ENCODE measurements at regions not wholly inside any gene's neighbourhood (a gene's known extent, or its start where the extent isn't known, plus 50 kb on each side); places are given as distances from the start of the nearest gene placed in this dataset.

DNA sequence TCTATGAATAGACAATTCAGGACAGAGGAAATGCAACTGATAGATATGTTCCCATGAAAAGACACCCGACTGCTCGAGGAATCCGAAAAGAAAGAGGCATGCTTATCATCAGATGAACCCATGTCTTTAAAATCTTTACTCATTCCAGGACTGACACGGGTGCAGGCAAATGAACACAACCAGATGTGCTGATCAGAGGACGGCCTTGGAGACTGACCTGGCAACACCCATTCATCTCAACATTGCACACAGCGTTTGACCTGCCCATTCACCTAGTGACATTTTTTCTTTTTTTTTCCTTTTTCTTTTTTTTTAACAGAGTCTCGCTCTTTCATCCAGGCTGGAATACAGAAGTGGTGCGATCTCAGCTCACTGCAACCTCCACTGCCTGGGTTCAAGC is 377.5 kb downstream of the EIPR1 start:
- no peaks in the 10 kb centered on the region for H3K36me3 ChIP-seq (ENCODE audit: low read depth)
- H3K4me3 ChIP-seq (ENCODE audit: severe bottlenecking): no peak overlapping the region
- TF ChIP-seq CTCF (IDR thresholded peaks at IDR 0.05; ENCODE audit: poor library complexity, severe bottlenecking): no peak
- ATAC-seq (ENCODE audit: low read depth) (no peak), DNase-seq (ENCODE audit: low spot score) (no peak)
- no peaks in the 10 kb centered on the region for H3K4me1 ChIP-seq (ENCODE audit: insufficient read depth, poor library complexity, severe bottlenecking)
- H3K27ac ChIP-seq (ENCODE audit: poor library complexity, severe bottlenecking): no peak overlapping the region
- no peaks in the 10 kb centered on the region for H3K9me3 ChIP-seq (ENCODE audit: severe bottlenecking)
- no peaks in the 10 kb centered on the region for H3K27me3 ChIP-seq (ENCODE audit: insufficient read depth, poor library complexity, severe bottlenecking)

DNA sequence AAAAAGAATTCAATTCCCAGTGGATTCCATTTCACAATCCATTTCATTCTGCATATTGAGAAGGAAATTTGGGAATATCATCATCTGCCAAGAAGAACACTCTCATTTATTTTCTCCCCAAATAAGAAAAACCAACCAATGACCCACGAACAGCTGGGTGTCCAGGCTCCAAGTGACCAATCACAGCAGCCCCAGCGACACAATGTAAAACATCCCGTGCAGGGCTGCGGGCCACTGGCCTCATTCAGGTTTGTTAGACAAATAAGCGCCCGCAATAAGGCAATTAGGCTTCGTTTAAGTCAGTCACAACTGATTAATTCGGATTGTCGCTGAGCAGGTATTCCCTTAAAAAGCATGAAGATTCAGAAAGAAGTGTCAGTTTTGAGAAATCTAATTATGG is 378.6 kb downstream of the EIPR1 start:
- no peaks in the 10 kb centered on the region for H3K4me1 ChIP-seq (ENCODE audit: insufficient read depth, poor library complexity, severe bottlenecking)
- DNase-seq (ENCODE audit: low spot score) (no peak), ATAC-seq (ENCODE audit: low read depth) (no peak)
- no peaks in the 10 kb centered on the region for H3K27me3 ChIP-seq (ENCODE audit: insufficient read depth, poor library complexity, severe bottlenecking)
- H3K27ac ChIP-seq (ENCODE audit: poor library complexity, severe bottlenecking): no peak overlapping the region
- H3K36me3 ChIP-seq (ENCODE audit: low read depth): no peaks in the 10 kb centered on the region
- no peak for TF ChIP-seq CTCF (IDR thresholded peaks at IDR 0.05; ENCODE audit: poor library complexity, severe bottlenecking)
- H3K4me3 ChIP-seq (ENCODE audit: severe bottlenecking): no peak overlapping the region
- no peaks in the 10 kb centered on the region for H3K9me3 ChIP-seq (ENCODE audit: severe bottlenecking)

DNA sequence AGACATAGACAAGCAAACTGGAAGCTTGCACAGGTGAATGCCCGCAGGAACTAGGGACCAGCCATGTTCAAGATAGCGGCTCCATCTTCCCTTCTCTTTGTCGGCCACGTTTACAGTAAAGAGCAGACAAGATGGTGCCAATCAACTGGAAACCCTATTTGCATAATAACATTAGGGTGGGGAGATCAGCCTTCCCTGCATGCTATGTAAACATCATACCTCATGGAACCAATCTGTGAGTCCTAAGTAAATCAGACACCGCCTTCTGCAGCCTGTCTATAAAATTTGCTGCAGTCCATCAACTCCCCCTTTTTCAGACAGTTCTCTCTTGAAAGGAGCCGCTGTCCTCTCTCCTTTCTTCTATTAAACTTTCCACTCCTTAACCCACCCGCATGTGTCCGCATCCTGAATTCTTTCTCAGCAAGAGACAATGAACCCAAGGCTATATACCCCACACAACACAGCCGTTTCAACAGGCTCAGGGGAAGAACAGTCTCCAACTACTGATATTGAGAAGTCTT is 384.4 kb downstream of the EIPR1 start:
- no peak for DNase-seq (ENCODE audit: low spot score)
- Histone ChIP-seq H3K9me3 (ENCODE audit: severe bottlenecking) (no peaks in the 10 kb centered on the region), H3K36me3 (ENCODE audit: low read depth) (no peaks in the 10 kb centered on the region), H3K4me1 (ENCODE audit: insufficient read depth, poor library complexity, severe bottlenecking) (no peaks in the 10 kb centered on the region), H3K27ac (ENCODE audit: poor library complexity, severe bottlenecking) (no peak overlapping the region), H3K4me3 (ENCODE audit: severe bottlenecking) (no peak overlapping the region), H3K27me3 (ENCODE audit: insufficient read depth, poor library complexity, severe bottlenecking) (no peaks in the 10 kb centered on the region)
- ATAC-seq (ENCODE audit: low read depth): no peak
- TF ChIP-seq CTCF (IDR thresholded peaks at IDR 0.05; ENCODE audit: poor library complexity, severe bottlenecking): no peak

DNA sequence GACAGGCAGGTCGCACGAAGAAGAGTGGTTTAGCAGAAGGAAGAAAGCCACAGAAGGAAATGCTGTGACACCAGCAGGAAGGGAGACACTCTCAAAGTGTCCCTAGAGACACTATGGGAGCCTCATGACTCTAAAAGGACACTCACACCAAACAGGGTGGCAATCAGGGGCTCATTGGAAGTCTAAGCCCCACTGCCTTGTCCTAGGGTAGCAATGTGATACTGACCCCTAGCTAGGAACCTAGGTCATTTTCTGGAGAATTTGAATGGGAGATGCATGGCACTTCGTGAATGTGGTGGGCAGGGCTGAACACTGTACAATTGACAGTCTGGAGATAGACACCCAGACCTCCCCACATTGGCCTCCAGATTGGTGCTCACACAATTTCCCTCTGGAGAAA is 385.0 kb downstream of the EIPR1 start:
- Histone ChIP-seq H3K4me1 (ENCODE audit: insufficient read depth, poor library complexity, severe bottlenecking) (no peaks in the 10 kb centered on the region), H3K27ac (ENCODE audit: poor library complexity, severe bottlenecking) (no peak overlapping the region), H3K4me3 (ENCODE audit: severe bottlenecking) (no peak overlapping the region), H3K27me3 (ENCODE audit: insufficient read depth, poor library complexity, severe bottlenecking) (no peaks in the 10 kb centered on the region), H3K36me3 (ENCODE audit: low read depth) (no peaks in the 10 kb centered on the region), H3K9me3 (ENCODE audit: severe bottlenecking) (no peaks in the 10 kb centered on the region)
- DNase-seq (ENCODE audit: low spot score) (no peak), ATAC-seq (ENCODE audit: low read depth) (no peak)
- no peak for TF ChIP-seq CTCF (IDR thresholded peaks at IDR 0.05; ENCODE audit: poor library complexity, severe bottlenecking)

DNA sequence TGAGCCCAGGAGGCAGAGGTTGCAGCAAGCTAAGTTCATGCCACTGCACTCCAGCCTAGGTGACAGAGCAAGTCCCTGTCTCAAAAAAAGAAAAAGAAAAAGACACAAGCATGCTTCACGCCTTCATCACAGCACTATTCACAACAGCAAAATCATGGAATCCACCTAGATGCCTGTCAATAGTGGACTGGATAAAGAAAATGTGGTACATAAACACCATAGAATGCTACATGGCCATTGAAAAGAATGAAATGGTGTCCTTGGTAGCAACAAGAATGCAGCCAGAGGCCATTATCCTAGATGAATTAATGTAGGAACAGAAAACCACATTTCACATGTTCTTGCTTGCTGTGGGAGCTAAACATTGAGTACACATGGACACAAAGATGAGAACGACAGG is 392.6 kb downstream of the EIPR1 start:
- H3K36me3 ChIP-seq (ENCODE audit: low read depth): no peaks in the 10 kb centered on the region
- no peaks in the 10 kb centered on the region for H3K4me1 ChIP-seq (ENCODE audit: insufficient read depth, poor library complexity, severe bottlenecking)
- no peak overlapping the region for H3K27ac ChIP-seq (ENCODE audit: poor library complexity, severe bottlenecking)
- H3K4me3 ChIP-seq (ENCODE audit: severe bottlenecking): no peak overlapping the region
- ATAC-seq (ENCODE audit: low read depth) (no peak), DNase-seq (ENCODE audit: low spot score) (no peak)
- TF ChIP-seq CTCF (IDR thresholded peaks at IDR 0.05; ENCODE audit: poor library complexity, severe bottlenecking): no peak
- no peaks in the 10 kb centered on the region for H3K27me3 ChIP-seq (ENCODE audit: insufficient read depth, poor library complexity, severe bottlenecking)
- no peaks in the 10 kb centered on the region for H3K9me3 ChIP-seq (ENCODE audit: severe bottlenecking)

All from RWPE2 (cell line).